Natural killer cell (primary cell): ENCODE measurements at regions not wholly inside any gene's neighbourhood (a gene's known extent, or its start where the extent isn't known, plus 50 kb on each side); places are given as distances from the start of the nearest gene placed in this dataset.

Source experiments
- ATAC-seq, 3 donors: fragments of 150-1000 bp in 2 of 3; fragments of 200-7000 bp in 1 of 3; cut with Tn5 transposase; 1 replicate in 1 of 3; 2 replicates in 2 of 3; pipeline ENCODE4 v1.10.0; 2021; ENCODE audit warnings: mild to moderate bottlenecking in 2 of 3, moderate library complexity in 2 of 3
- DNase-seq, 2 donors: peaks; one replicate each; pipeline versions ENCODE4 v3.0.0 to v3.0.0-alpha.2; 2013 to 2021; ENCODE audit warnings: mixed read lengths in 1 of 2
- H3K27ac ChIP-seq: one replicate; pipeline ENCODE4 v1.5.1; 2013; ENCODE audit warnings: mild to moderate bottlenecking, low read length
- H3K27me3 ChIP-seq: one replicate; pipeline ENCODE4 v1.6.1; 2013; ENCODE audit warnings: low read length; ENCODE audit not compliant: control insufficient read depth, insufficient read depth
- H3K36me3 ChIP-seq: one replicate; pipeline ENCODE4 v1.6.1; 2013; ENCODE audit warnings: low read length; ENCODE audit not compliant: control insufficient read depth, insufficient read depth
- H3K4me1 ChIP-seq: one replicate; pipeline ENCODE4 v1.6.1; 2013; ENCODE audit warnings: low read length; ENCODE audit not compliant: control insufficient read depth, insufficient read depth
- H3K4me3 ChIP-seq: one replicate; pipeline ENCODE4 v1.5.1; 2013; ENCODE audit warnings: low read length
- H3K9me3 ChIP-seq: one replicate; pipeline ENCODE4 v1.6.1; 2013; ENCODE audit warnings: low read length; ENCODE audit not compliant: control insufficient read depth, insufficient read depth
- H3K27ac Mint-ChIP-seq, 2 donors: one replicate each; pipeline ENCODE4 v1.8.0; 2022; ENCODE audit warnings: mild to moderate bottlenecking in 2 of 2, mixed read lengths in 2 of 2, moderate library complexity in 1 of 2
- H3K27me3 Mint-ChIP-seq, 2 donors: one replicate each; pipeline ENCODE4 v1.8.0; 2022; ENCODE audit warnings: low read depth in 2 of 2, mixed read lengths in 2 of 2
- H3K36me3 Mint-ChIP-seq: one replicate; pipeline ENCODE4 v1.8.0; 2022; ENCODE audit warnings: mixed read lengths
- H3K4me1 Mint-ChIP-seq, 2 donors: one replicate each; pipeline ENCODE4 v1.8.0; 2022; ENCODE audit warnings: mixed read lengths in 2 of 2
- H3K4me3 Mint-ChIP-seq: one replicate; pipeline ENCODE4 v1.8.0; 2022; ENCODE audit warnings: mild to moderate bottlenecking, moderate library complexity, mixed read lengths
- H3K9me3 Mint-ChIP-seq, 2 donors: one replicate each; pipeline ENCODE4 v1.8.0; 2022; ENCODE audit warnings: mixed read lengths in 2 of 2
- WGBS: methylation state at CpG from one replicate; pipeline ENCODE4 v1.1.7; 2013; ENCODE audit warnings: missing lambda C conversion rate; ENCODE audit not compliant: insufficient coverage; 5-methylcytosine and 5-hydroxymethylcytosine counted together
- intact Hi-C: fragments of 100-400 bp; cut with micrococcal nuclease; formaldehyde crosslinking; loops from one replicate; pipeline ENCODE4 v1.14.2; 2022
- TF ChIP-seq, protein P1 (sequence below): fragments of 200-600 bp; IDR thresholded peaks from one replicate; pipeline ENCODE4 v1.8.0; 2022; ENCODE audit warnings: antibody characterized with exemption

DNA sequence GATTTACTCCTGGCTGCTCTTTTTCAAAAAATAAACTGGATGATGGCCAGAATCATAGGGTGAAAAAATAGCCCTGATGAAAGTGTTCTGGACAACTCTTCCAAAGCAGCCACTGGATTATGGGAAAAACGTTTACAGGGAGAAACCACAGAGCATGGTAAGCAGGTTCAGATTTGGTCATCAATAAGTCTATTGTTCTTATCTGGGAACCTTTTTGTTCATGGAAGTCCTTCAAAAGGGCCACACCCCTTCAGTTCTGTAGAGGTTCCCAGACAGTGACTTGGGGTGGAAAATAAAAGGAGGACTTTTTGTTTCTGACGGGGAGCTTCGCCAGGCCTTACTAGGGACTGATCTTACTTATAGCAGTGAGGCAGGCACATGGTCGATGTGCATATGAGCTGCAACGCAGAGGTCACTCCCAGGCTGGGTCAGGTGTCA is 117.4 kb upstream of the SLC38A2 start:
- TF ChIP-seq, protein P1, sequence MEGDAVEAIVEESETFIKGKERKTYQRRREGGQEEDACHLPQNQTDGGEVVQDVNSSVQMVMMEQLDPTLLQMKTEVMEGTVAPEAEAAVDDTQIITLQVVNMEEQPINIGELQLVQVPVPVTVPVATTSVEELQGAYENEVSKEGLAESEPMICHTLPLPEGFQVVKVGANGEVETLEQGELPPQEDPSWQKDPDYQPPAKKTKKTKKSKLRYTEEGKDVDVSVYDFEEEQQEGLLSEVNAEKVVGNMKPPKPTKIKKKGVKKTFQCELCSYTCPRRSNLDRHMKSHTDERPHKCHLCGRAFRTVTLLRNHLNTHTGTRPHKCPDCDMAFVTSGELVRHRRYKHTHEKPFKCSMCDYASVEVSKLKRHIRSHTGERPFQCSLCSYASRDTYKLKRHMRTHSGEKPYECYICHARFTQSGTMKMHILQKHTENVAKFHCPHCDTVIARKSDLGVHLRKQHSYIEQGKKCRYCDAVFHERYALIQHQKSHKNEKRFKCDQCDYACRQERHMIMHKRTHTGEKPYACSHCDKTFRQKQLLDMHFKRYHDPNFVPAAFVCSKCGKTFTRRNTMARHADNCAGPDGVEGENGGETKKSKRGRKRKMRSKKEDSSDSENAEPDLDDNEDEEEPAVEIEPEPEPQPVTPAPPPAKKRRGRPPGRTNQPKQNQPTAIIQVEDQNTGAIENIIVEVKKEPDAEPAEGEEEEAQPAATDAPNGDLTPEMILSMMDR = no peak
- 92% methylated on average over 5 of the region's 5 CpGs for WGBS

GRCh38 chr12:46487567-46488131 is 115.1 kb upstream of the SLC38A2 start:
- H3K9me3 Mint-ChIP-seq = no peaks in the 10 kb centered on the region
- Histone ChIP-seq H3K27ac (no peak overlapping the region), H3K4me1 (peaks cover 7% of the 10 kb centered on the region), H3K36me3 (no peaks in the 10 kb centered on the region), H3K4me3 (no peak overlapping the region), H3K9me3 (no peaks in the 10 kb centered on the region), H3K27me3 (no peaks in the 10 kb centered on the region)
- intact Hi-C loops = no loop called here
- no peak overlapping the region for H3K4me3 Mint-ChIP-seq
- H3K4me1 Mint-ChIP-seq = peaks cover 4 to 5% of the 10 kb centered on the region in 2 donors
- no peak for ATAC-seq
- H3K27ac Mint-ChIP-seq = no peak overlapping the region
- 59% methylated on average over 7 of the region's 7 CpGs for WGBS
- DNase-seq = no peak
- TF ChIP-seq, protein P1 = no peak
- no peaks in the 10 kb centered on the region for H3K27me3 Mint-ChIP-seq
- H3K36me3 Mint-ChIP-seq = no peaks in the 10 kb centered on the region

More for the DNA sequence above, 117.4 kb upstream of the SLC38A2 start:
- H3K4me1 ChIP-seq = peaks cover 7% of the 10 kb centered on the region
- H3K9me3 Mint-ChIP-seq = no peaks in the 10 kb centered on the region
- H3K4me3 ChIP-seq = no peak overlapping the region
- ATAC-seq = no peak
- peaks cover 3 to 5% of the 10 kb centered on the region in 2 donors for H3K4me1 Mint-ChIP-seq
- no peaks in the 10 kb centered on the region for H3K9me3 ChIP-seq
- no peak for DNase-seq
- no peak overlapping the region for H3K27ac Mint-ChIP-seq
- H3K27me3 Mint-ChIP-seq = no peaks in the 10 kb centered on the region
- H3K27ac ChIP-seq = no peak overlapping the region
- H3K27me3 ChIP-seq = no peaks in the 10 kb centered on the region
- no peaks in the 10 kb centered on the region for H3K36me3 ChIP-seq
- H3K4me3 Mint-ChIP-seq = no peak overlapping the region
- intact Hi-C loops = no loop called here
- no peaks in the 10 kb centered on the region for H3K36me3 Mint-ChIP-seq

- DNase-seq (no peak), ATAC-seq (no peak)
- no peaks in the 10 kb centered on the region for H3K36me3 Mint-ChIP-seq
- intact Hi-C loops = no loop called here
- no peaks in the 10 kb centered on the region for H3K9me3 ChIP-seq
- no peaks in the 10 kb centered on the region for H3K36me3 ChIP-seq
- peaks cover 4 to 11% of the 10 kb centered on the region in 2 donors for H3K4me1 Mint-ChIP-seq
- no peak overlapping the region for H3K27ac ChIP-seq
- no peak overlapping the region for H3K4me3 Mint-ChIP-seq
- H3K9me3 Mint-ChIP-seq = no peaks in the 10 kb centered on the region
- H3K27me3 Mint-ChIP-seq = no peaks in the 10 kb centered on the region
- no peak overlapping the region for H3K4me3 ChIP-seq
- no peaks in the 10 kb centered on the region for H3K27me3 ChIP-seq
- peaks cover 7% of the 10 kb centered on the region for H3K4me1 ChIP-seq
- no peak overlapping the region for H3K27ac Mint-ChIP-seq
- TF ChIP-seq, protein P1 = no peak
Observed at GRCh38 chr12:46486588-46486987, 114.0 kb upstream of the SLC38A2 start.

DNA sequence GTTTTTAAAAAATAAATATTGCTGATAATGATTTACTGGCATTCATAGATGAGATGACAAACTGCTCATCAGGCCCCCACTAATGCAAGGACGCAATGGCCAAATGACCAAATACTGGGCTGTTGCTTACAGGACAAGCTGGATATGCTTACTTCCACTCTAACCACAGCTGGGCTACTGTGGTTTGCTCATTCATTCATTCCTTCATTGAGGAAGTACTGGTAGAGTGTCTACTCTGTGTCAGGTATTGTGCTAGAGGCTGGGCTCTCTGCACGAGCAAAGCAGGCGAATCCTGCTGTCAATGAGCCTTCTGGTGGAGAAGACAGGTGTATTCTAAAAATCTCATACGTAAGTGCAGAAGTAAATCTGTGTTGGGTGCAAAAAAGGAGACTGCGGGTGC is 113.3 kb upstream of the SLC38A2 start:
- ATAC-seq (no peak), DNase-seq (no peak)
- no peaks in the 10 kb centered on the region for H3K27me3 ChIP-seq
- H3K4me1 Mint-ChIP-seq = peaks cover 4 to 11% of the 10 kb centered on the region in 2 donors
- 98% methylated on average over 5 of the region's 5 CpGs for WGBS
- no peak overlapping the region for H3K27ac Mint-ChIP-seq
- peaks cover 7% of the 10 kb centered on the region for H3K4me1 ChIP-seq
- no peak overlapping the region for H3K27ac ChIP-seq
- peaks cover 1% of the 10 kb centered on the region for H3K36me3 Mint-ChIP-seq
- TF ChIP-seq, protein P1 = no peak
- H3K36me3 ChIP-seq = no peaks in the 10 kb centered on the region
- intact Hi-C loops = no loop called here
- no peaks in the 10 kb centered on the region for H3K9me3 Mint-ChIP-seq
- no peak overlapping the region for H3K4me3 Mint-ChIP-seq
- H3K27me3 Mint-ChIP-seq = no peaks in the 10 kb centered on the region
- H3K4me3 ChIP-seq = no peak overlapping the region
- H3K9me3 ChIP-seq = no peaks in the 10 kb centered on the region
